Loucy (cell line): ENCODE measurements at regions not wholly inside any gene's neighbourhood (a gene's known extent, or its start where the extent isn't known, plus 50 kb on each side); places are given as distances from the start of the nearest gene placed in this dataset.

Experiments used
- EZH2phosphoT487 ChIP-seq: fragments of 200-600 bp; IDR thresholded peaks from 2 replicates; pipeline ENCODE4 v1.6.1; 2018; ENCODE audit warnings: antibody characterized with exemption, mild to moderate bottlenecking, moderate library complexity, borderline replicate concordance
- TF ChIP-seq, protein P1 (sequence below): fragments of 200-600 bp; sonication (generic); conservative IDR thresholded peaks from 2 replicates; pipeline ENCODE4 v1.5.1; 2014; ENCODE audit warnings: mild to moderate bottlenecking, antibody characterized with exemption, low read length

DNA sequence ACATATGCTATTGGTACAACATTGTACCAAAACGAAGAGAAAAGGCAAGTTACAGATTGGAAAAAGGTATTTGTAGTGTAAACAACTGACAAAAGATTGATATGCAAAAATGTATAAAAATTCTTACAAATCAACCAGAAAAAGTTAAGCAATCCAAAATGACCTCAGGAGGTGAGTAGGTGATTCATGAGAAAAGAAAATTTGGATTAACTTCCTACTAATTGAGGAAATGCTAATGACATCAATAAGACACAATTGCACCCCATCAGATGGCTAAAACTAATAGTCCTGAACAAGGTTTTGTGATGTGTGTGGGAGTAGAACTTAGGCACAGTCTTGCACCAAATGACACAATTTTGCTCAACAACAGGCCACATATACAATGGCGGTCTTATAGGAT is 129.3 kb downstream of the COPS8 start:
- no peak for TF ChIP-seq EZH2phosphoT487
- TF ChIP-seq, protein P1, sequence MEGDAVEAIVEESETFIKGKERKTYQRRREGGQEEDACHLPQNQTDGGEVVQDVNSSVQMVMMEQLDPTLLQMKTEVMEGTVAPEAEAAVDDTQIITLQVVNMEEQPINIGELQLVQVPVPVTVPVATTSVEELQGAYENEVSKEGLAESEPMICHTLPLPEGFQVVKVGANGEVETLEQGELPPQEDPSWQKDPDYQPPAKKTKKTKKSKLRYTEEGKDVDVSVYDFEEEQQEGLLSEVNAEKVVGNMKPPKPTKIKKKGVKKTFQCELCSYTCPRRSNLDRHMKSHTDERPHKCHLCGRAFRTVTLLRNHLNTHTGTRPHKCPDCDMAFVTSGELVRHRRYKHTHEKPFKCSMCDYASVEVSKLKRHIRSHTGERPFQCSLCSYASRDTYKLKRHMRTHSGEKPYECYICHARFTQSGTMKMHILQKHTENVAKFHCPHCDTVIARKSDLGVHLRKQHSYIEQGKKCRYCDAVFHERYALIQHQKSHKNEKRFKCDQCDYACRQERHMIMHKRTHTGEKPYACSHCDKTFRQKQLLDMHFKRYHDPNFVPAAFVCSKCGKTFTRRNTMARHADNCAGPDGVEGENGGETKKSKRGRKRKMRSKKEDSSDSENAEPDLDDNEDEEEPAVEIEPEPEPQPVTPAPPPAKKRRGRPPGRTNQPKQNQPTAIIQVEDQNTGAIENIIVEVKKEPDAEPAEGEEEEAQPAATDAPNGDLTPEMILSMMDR = no peak
